Nephron (organoid): ENCODE measurements at regions not wholly inside any gene's neighbourhood (a gene's known extent, or its start where the extent isn't known, plus 50 kb on each side); places are given as distances from the start of the nearest gene placed in this dataset.
"Not testable (repeated sequence)": the region's sequence is repeated elsewhere in the genome, so short reads cannot be mapped to it uniquely, and the experiment has no call there.

ENCODE experiments used
- H3K27ac Mint-ChIP-seq, 3 experiments: 2 replicates each; pipeline ENCODE4 v1.8.0; 2020; ENCODE audit warnings: mixed read lengths in 3 of 3, mild to moderate bottlenecking in 2 of 3, moderate library complexity in 1 of 3
- H3K27me3 Mint-ChIP-seq: 2 replicates; pipeline ENCODE4 v1.8.0; 2021; ENCODE audit warnings: low read depth, mild to moderate bottlenecking, moderate library complexity, mixed read lengths
- H3K36me3 Mint-ChIP-seq: 2 replicates; pipeline ENCODE4 v1.8.0; 2020; ENCODE audit warnings: low read depth, mixed read lengths
- H3K4me1 Mint-ChIP-seq: 2 replicates; pipeline ENCODE4 v1.8.0; 2020; ENCODE audit warnings: mixed read lengths
- H3K4me3 Mint-ChIP-seq, 3 experiments: 2 replicates each; pipeline ENCODE4 v1.8.0; 2020; ENCODE audit warnings: mild to moderate bottlenecking in 3 of 3, mixed read lengths in 3 of 3, moderate library complexity in 2 of 3
- H3K9me3 Mint-ChIP-seq: 2 replicates; pipeline ENCODE4 v1.8.0; 2020; ENCODE audit warnings: mixed read lengths
- TF ChIP-seq, protein P1 (sequence below), 3 experiments: fragments of 200-600 bp; sonication (generic); IDR thresholded peaks; one replicate each; pipeline ENCODE4 v1.5.0; 2021; ENCODE audit warnings: antibody characterized with exemption in 3 of 3; ENCODE audit not compliant: unreplicated experiment in 3 of 3

DNA sequence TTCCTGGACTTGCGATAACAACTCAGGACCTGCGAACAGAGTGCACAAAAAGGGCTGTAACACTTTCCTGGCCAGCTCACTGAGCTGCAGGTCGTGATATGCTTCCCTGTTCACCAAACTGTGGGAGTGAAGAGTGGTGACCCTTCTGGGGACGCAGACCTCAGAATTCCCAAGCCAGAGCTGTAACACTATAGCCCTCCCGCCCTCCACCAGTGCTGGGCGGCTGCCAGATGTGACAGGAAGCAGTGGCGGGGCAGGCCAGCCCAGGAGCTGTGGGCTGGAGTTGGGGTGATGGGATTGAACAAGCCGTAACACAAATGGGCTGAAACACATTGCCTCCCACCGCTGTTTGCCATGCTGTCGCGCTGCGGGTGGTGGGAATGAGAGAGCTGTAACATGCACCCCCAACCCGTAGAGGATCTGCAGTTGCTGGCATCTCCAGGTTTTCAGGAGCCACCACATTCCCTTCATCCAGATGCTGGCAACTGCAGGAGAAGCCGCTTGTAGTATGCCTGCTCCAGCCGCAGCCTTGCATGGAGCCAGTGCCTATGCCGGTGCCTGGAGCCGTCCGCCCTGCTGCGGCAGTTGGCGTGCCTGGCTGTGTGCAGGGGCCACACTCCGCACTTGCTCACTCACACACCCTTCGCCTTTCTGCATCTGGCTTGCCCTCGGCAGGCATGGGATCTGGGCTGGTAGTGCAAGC, 145.8 kb downstream of the GPCPD1 start:
- TF ChIP-seq, protein P1, sequence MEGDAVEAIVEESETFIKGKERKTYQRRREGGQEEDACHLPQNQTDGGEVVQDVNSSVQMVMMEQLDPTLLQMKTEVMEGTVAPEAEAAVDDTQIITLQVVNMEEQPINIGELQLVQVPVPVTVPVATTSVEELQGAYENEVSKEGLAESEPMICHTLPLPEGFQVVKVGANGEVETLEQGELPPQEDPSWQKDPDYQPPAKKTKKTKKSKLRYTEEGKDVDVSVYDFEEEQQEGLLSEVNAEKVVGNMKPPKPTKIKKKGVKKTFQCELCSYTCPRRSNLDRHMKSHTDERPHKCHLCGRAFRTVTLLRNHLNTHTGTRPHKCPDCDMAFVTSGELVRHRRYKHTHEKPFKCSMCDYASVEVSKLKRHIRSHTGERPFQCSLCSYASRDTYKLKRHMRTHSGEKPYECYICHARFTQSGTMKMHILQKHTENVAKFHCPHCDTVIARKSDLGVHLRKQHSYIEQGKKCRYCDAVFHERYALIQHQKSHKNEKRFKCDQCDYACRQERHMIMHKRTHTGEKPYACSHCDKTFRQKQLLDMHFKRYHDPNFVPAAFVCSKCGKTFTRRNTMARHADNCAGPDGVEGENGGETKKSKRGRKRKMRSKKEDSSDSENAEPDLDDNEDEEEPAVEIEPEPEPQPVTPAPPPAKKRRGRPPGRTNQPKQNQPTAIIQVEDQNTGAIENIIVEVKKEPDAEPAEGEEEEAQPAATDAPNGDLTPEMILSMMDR (IDR thresholded peaks at IDR 0.05; ENCODE audit: unreplicated experiment in 3 of 3) = no peak
- no peak overlapping the region for H3K4me3 Mint-ChIP-seq
- H3K4me1 Mint-ChIP-seq = no peaks in the 10 kb centered on the region
- no peaks in the 10 kb centered on the region for H3K36me3 Mint-ChIP-seq
- no peak overlapping the region for H3K27ac Mint-ChIP-seq
- H3K9me3 Mint-ChIP-seq = peaks cover 12% of the 10 kb centered on the region
- peaks cover 8% of the 10 kb centered on the region for H3K27me3 Mint-ChIP-seq

GRCh38 chr20:5463007-5463686, 146.4 kb upstream of the PROKR2 start:
- Mint-ChIP-seq H3K9me3 (peaks cover 22% of the 10 kb centered on the region), H3K4me1 (no peaks in the 10 kb centered on the region), H3K27me3 (peaks cover 8% of the 10 kb centered on the region), H3K36me3 (no peaks in the 10 kb centered on the region), H3K4me3 (no peak overlapping the region), H3K27ac (no peak overlapping the region)
- TF ChIP-seq, protein P1 (IDR thresholded peaks at IDR 0.05; ENCODE audit: unreplicated experiment in 3 of 3) = no peak

DNA sequence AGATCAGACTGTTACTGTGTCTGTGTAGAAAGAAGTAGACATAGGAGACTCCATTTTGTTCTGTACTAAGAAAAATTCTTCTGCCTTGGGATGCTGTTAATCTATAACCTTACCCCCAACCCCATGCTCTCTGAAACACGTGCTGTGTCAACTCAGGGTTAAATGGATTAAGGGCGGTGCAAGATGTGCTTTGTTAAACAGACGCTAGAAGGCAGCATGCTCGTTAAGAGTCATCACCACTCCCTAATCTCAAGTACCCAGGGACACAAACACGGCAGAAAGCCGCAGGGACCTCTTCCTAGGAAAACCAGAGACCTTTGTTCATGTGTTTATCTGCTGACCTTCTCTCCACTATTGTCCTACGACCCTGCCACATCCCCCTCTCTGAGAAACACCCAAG, 137.0 kb upstream of the PROKR2 start:
- H3K27ac Mint-ChIP-seq, H3K4me3 Mint-ChIP-seq, H3K36me3 Mint-ChIP-seq, H3K4me1 Mint-ChIP-seq, H3K9me3 Mint-ChIP-seq, H3K27me3 Mint-ChIP-seq: not testable (repeated sequence)

- H3K36me3 Mint-ChIP-seq, H3K9me3 Mint-ChIP-seq: not testable (repeated sequence)
- peaks cover 11% of the 10 kb centered on the region for H3K27me3 Mint-ChIP-seq
Observed at GRCh38 chr20:5453316-5453715, 136.6 kb upstream of the PROKR2 start.

DNA sequence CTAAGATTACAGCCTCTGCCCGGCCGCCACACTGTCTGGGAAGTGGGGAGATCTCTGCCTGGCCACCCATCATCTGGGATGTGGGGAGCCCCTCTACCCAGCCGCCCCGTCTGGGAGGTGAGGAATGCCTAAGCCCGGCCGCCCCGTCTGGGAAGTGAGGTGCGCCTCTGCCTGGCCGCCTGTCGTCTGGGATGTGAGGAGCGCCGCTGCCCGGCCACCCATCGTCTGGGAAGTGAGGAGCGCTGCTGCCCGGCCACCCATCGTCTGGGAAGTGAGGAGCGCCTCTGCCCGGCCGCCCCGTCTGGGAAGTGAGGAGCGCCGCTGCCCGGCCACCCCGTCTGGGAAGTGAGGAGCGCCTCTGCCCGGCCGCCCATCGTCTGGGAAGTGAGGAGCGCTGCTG, 135.9 kb upstream of the PROKR2 start:
- not testable (repeated sequence) for H3K4me3 Mint-ChIP-seq, H3K4me1 Mint-ChIP-seq, H3K9me3 Mint-ChIP-seq, H3K36me3 Mint-ChIP-seq, H3K27ac Mint-ChIP-seq
- H3K27me3 Mint-ChIP-seq = peaks cover 12% of the 10 kb centered on the region

More at GRCh38 chr20:5453316-5453715, 136.6 kb upstream of the PROKR2 start:
- H3K27ac Mint-ChIP-seq, H3K4me1 Mint-ChIP-seq, H3K4me3 Mint-ChIP-seq: not testable (repeated sequence)

DNA sequence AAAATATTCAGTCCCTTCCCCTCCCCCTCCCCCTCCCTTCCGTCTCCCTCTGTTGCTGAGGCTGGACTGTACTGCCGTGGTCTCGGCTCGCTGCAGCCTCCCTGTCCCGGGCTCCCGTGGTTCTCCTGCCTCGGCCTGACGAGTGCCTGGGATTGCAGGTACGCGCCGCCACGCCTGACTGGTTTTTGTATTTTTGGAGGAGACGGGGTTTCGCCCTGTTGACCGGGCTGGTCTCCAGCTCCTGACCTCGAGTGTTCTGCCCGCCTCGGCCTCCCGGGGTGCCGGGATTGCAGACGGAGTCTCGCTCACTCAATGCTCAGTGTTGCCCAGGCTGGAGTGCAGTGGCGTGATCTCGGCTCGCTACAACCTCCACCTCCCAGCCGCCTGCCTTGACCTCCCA, 135.5 kb upstream of the PROKR2 start:
- H3K4me1 Mint-ChIP-seq, H3K36me3 Mint-ChIP-seq, H3K9me3 Mint-ChIP-seq, H3K27ac Mint-ChIP-seq, H3K4me3 Mint-ChIP-seq: not testable (repeated sequence)
- H3K27me3 Mint-ChIP-seq = peaks cover 12% of the 10 kb centered on the region

DNA sequence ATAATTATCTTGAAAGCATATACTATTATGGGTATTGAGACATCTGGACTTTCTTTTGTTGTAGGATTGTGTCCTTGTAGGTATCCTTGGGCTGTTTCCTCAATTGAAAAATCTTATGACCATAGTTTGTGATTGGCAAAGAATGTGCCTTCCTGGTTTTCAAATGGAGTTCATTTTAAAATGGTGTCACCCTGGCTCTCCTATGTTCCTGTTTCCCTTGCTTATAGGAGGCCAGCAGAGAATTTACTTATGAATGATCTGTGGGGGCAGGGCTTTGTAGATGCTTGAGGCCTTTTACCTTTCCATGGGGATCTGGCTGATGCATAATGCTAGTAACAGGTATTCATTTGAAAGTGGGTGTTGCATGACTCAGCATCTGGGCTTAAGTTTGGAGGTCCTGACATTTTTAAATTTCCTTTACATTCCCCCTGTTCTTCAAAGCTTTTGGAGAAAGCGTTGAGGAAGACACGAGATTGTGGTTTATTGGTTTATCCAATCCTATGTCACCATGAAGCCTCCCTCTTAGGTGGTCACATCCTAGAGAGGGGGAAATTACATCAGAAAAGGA, 135.0 kb upstream of the PROKR2 start:
- TF ChIP-seq, protein P1 (IDR thresholded peaks at IDR 0.05; ENCODE audit: unreplicated experiment in 3 of 3) = no peak
- Mint-ChIP-seq H3K4me1 (no peaks in the 10 kb centered on the region), H3K27ac (no peak overlapping the region), H3K36me3 (no peaks in the 10 kb centered on the region), H3K4me3 (no peak overlapping the region), H3K9me3 (peaks cover 2% of the 10 kb centered on the region), H3K27me3 (peaks cover 12% of the 10 kb centered on the region)
